ENCODE measurements at regions not wholly inside any gene's neighbourhood (a gene's known extent, or its start where the extent isn't known, plus 50 kb on each side); places are given as distances from the start of the nearest gene placed in this dataset.

DNA sequence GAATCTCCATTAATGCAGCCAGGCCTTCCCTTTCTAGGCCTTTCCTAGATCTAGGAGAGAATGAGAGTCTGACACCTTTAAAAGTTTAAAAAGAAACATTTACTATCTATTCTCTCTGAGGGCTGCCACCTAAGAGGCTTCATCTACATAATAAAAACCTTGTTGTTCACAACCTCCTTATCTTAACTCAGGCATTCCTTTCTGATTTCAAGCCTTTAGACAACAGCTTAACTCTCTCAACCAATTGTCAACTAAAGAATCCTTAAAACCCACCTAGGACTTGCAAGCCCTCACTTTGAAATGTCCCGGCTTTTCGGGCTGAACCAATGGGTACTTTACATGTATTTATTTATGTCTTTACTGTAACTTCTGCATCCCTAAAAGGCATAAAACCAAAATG, 64.3 kb upstream of the RET start:
- DNase-seq: no peak

DNA sequence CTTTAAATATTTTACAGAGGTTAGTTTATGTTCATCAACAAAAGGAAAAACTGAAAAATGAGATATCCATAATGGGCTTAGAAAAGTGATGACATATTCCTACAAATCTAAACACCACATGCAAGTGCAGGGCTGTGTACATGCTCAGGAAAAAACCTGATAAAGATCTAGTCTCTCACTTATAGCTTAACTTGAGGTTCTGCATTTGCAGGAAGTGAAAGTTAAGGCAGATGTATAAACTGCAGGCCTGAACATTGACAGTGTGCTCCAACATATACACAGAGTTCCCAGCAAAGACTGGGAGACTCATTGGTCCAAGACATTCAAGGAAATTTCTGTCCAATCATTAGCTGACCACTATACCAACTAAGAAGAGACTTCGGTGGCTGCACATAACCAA, 63.8 kb upstream of the RET start:
- DNase-seq: no peak

DNA sequence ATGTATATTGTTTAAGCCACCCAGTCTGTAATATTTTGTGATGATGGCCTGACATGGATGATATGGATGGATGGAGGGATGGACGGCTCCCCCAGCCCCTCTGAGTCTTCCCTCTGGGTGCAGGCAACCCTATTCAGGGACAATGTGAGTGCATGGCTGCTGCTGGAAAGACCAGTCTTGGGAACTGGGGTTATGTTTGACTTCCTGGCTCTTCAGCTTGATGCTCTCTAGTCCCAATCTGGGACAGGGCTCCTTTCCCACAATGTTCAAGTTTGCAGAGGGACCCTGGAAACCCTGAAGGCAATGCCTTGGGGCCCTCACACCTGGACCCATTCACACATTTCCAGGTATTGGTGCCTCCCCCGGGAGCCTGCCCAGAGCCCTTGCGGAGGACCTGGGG, 52.3 kb upstream of the RET start:
- no peak for DNase-seq

DNA sequence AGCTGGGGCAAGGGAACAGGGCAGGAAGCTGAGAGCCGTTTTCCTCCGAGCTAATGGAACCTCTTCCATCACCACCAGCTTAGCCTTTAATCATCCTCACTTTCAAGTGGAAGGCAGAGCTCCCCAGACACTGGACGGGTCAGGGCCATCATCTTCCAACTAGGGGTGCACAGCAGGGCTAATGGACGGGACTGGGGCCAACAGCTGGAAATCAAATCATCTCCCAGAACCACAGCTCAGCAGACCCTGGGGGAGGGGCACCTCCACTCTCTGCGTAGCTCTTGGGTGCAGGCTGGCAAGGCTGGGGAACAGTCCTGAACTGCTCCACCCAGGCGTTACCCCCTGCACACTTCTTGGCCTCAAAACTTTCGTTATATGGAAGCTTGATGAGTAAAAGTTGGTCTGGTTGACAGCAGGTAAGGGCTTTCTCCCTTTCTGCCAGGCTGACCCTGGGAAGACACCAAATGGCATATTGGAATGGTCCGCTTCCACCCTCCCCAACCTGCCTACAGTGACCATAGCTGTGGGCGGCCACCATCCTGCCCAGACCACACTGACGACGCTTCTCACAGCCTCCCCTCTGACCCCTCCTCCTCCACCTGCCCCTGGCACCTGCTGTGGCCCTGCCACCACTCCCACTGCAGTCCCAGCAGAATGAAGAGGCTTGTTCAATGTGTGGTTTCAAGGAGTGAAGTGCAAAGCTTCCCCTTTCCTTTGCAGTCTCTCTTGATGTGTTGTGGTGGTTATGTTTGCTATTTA, 51.7 kb upstream of the RET start:
- DNase-seq: no peak

DNA sequence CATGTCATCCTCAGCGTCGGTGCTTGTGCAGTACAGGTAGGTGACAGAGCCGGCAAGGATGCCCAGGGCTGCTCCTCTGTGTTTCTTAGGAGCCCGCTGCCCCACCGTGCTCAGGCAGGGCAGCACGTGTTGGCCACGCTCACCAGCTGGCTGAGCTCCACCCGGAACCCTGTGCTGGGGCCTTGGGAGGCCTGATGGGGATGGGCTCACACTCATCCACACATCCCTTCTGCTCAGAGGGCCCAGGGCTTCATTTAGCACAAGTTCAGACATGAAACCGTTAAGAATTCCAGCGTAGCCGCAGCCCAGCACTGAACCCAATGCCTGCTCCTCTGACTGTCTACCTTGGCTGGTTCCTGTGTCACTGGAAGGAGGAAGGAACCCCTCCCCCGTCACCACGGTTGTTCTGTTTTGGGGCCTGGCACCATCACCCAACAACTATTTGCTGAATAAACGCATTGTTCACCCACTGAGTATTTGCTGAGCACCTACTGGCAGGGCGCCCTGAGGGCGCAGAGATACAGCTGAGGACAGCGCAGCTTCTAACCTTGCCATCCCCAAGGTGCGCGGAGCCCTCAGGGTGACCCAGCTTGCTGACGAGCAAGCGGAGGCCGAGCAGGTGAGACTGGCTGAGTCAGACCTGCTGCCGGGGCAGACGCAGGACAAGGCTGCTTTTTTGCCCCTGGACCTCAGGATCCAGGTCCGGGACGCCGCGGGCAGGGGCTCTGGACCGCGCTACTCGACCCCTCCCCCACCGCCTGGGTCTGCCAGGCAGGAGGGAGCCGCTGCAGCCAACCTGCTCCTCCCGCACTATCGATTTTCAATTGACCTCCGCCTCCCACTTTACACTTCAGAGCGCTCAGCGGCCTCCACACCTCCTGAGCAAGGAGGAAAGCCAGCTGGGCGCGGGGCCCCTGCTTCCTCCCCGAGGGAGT, 50.6 kb upstream of the RET start:
- peak; percentile 3 for DNase-seq

All from NCI-H1092 treated with DMSO at 0.1 percent for 48 hours (cell line).